CD14-positive monocyte (primary cell): ENCODE measurements at regions not wholly inside any gene's neighbourhood (a gene's known extent, or its start where the extent isn't known, plus 50 kb on each side); places are given as distances from the start of the nearest gene placed in this dataset.

ENCODE experiments used
- DNase-seq, 3 donors: peaks; one replicate each; pipeline ENCODE4 v3.0.0-alpha.2; 2011 to 2022
- H2AFZ ChIP-seq: 2 replicates; pipeline ENCODE4 v1.6.0; 2012; ENCODE audit warnings: mild to moderate bottlenecking, low read depth, low read length, inconsistent platforms; ENCODE audit not compliant: insufficient read depth, poor library complexity, severe bottlenecking
- H3K27ac ChIP-seq, 2 donors: 1 replicate in 1 of 2; 2 replicates in 1 of 2; pipeline ENCODE4 v1.5.1; 2012 to 2013; ENCODE audit warnings: low read length in 2 of 2, control low read depth in 1 of 2, inconsistent platforms in 1 of 2, low read depth in 1 of 2, mild to moderate bottlenecking in 1 of 2
- H3K27me3 ChIP-seq, 2 donors: one replicate each; pipeline versions ENCODE4 v1.6.0 to v1.6.1; 2011 to 2013; ENCODE audit warnings: low read length in 2 of 2; ENCODE audit not compliant: control insufficient read depth in 2 of 2, insufficient read depth in 2 of 2
- H3K36me3 ChIP-seq, 2 donors: replicated peaks in 1 of 2; 1 replicate in 1 of 2; 2 replicates in 1 of 2; pipeline versions ENCODE4 v1.5.1 to v1.6.1; 2012 to 2013; ENCODE audit warnings: low read length in 2 of 2, control low read depth in 1 of 2, inconsistent platforms in 1 of 2, mild to moderate bottlenecking in 1 of 2; ENCODE audit not compliant: insufficient read depth in 2 of 2, control insufficient read depth in 1 of 2
- H3K4me1 ChIP-seq, 2 donors: 1 replicate in 1 of 2; 2 replicates in 1 of 2; pipeline versions ENCODE4 v1.5.1 to v1.6.1; 2012 to 2013; ENCODE audit warnings: low read length in 2 of 2, control low read depth in 1 of 2, inconsistent platforms in 1 of 2, mild to moderate bottlenecking in 1 of 2, moderate library complexity in 1 of 2; ENCODE audit not compliant: insufficient read depth in 2 of 2, control insufficient read depth in 1 of 2
- H3K4me2 ChIP-seq: replicated peaks from 2 replicates; pipeline ENCODE3; 2012; ENCODE audit warnings: low read length, moderate library complexity, mild to moderate bottlenecking; ENCODE audit not compliant: poor library complexity, severe bottlenecking; ENCODE audit errors: extremely low read depth
- H3K4me3 ChIP-seq, 3 experiments: fragments of 200-600 bp in 1 of 3; sonication (generic) in 1 of 3; replicated peaks in 1 of 3; 1 replicate in 2 of 3; 2 replicates in 1 of 3; pipeline ENCODE4 v1.5.1; 2011 to 2013; ENCODE audit warnings: low read length in 3 of 3, mild to moderate bottlenecking in 3 of 3, control low read depth in 2 of 3, low read depth in 2 of 3, inconsistent platforms in 1 of 3, moderate library complexity in 1 of 3
- H3K79me2 ChIP-seq: 2 replicates; pipeline ENCODE4 v1.6.0; 2012; ENCODE audit warnings: mild to moderate bottlenecking, control low read depth, inconsistent platforms, low read length, moderate library complexity; ENCODE audit not compliant: insufficient read depth
- H3K9ac ChIP-seq: 2 replicates; pipeline ENCODE4 v1.6.0; 2017; ENCODE audit warnings: low read length, mild to moderate bottlenecking; ENCODE audit not compliant: insufficient read depth, poor library complexity, severe bottlenecking
- H3K9me3 ChIP-seq, 2 donors: replicated peaks in 1 of 2; 1 replicate in 1 of 2; 2 replicates in 1 of 2; pipeline versions ENCODE4 v1.5.1 to v1.6.1; 2012 to 2013; ENCODE audit warnings: low read length in 2 of 2, control low read depth in 1 of 2; ENCODE audit not compliant: control insufficient read depth in 1 of 2, insufficient read depth in 1 of 2
- H4K20me1 ChIP-seq: 2 replicates; pipeline ENCODE4 v1.6.0; 2012; ENCODE audit warnings: mild to moderate bottlenecking, low read length, control low read depth, moderate library complexity; ENCODE audit not compliant: insufficient read depth
- H3K27ac Mint-ChIP-seq, 7 donors: one replicate each; pipeline ENCODE4 v1.8.0; 2020; ENCODE audit warnings: mild to moderate bottlenecking in 7 of 7, mixed read lengths in 7 of 7, moderate library complexity in 6 of 7, inconsistent platforms in 2 of 7
- H3K27me3 Mint-ChIP-seq, 3 donors: one replicate each; pipeline ENCODE4 v1.8.0; 2021 to 2022; ENCODE audit warnings: low read depth in 3 of 3, mild to moderate bottlenecking in 3 of 3, mixed read lengths in 3 of 3, moderate library complexity in 3 of 3, inconsistent platforms in 1 of 3
- H3K36me3 Mint-ChIP-seq, 2 donors: one replicate each; pipeline ENCODE4 v1.8.0; 2020; ENCODE audit warnings: mixed read lengths in 2 of 2, inconsistent platforms in 1 of 2, mild to moderate bottlenecking in 1 of 2
- H3K4me1 Mint-ChIP-seq: one replicate; pipeline ENCODE4 v1.8.0; 2020; ENCODE audit warnings: mild to moderate bottlenecking, mixed read lengths
- H3K4me3 Mint-ChIP-seq, 2 donors: one replicate each; pipeline ENCODE4 v1.8.0; 2020; ENCODE audit warnings: mild to moderate bottlenecking in 2 of 2, mixed read lengths in 2 of 2, moderate library complexity in 1 of 2
- H3K9me3 Mint-ChIP-seq, 7 donors: one replicate each; pipeline ENCODE4 v1.8.0; 2020 to 2022; ENCODE audit warnings: mixed read lengths in 7 of 7, mild to moderate bottlenecking in 6 of 7, moderate library complexity in 6 of 7, inconsistent platforms in 2 of 7
- CTCF ChIP-seq: fragments of 200-600 bp; IDR thresholded peaks from one replicate; pipeline ENCODE4 v1.8.0; 2022; ENCODE audit warnings: antibody characterized with exemption, mild to moderate bottlenecking
- WGBS: methylation state at CpG from one replicate; pipeline ENCODE4 v1.1.5; 2013; ENCODE audit warnings: missing lambda C conversion rate; ENCODE audit not compliant: insufficient coverage; 5-methylcytosine and 5-hydroxymethylcytosine counted together
- intact Hi-C, 2 donors: fragments of 100-400 bp; cut with micrococcal nuclease; formaldehyde crosslinking; loops; one replicate each; pipeline versions ENCODE4 v1.15.0 to v1.15.1; 2023

GRCh38 chr16:9308850-9309249, 217.4 kb downstream of the HAPSTR1 start:
- Mint-ChIP-seq H3K4me3 (no peak overlapping the region), H3K27ac (no peak overlapping the region), H3K27me3 (peaks cover 0 to 16% (median 13%) of the 10 kb centered on the region in 3 donors), H3K9me3 (peaks cover 0 to 3% (median 0%) of the 10 kb centered on the region in 7 donors), H3K36me3 (no peaks in the 10 kb centered on the region), H3K4me1 (peaks cover 21% of the 10 kb centered on the region)
- TF ChIP-seq CTCF, result no peak
- H3K36me3 ChIP-seq, result no peaks in the 10 kb centered on the region
- intact Hi-C loops, result no loop called here
- H3K27me3 ChIP-seq, result peaks cover 0 to 3% of the 10 kb centered on the region in 2 donors
- WGBS, result 97% methylated on average over 4 of the region's 6 CpGs
- no peak overlapping the region for H3K4me3 ChIP-seq
- no peaks in the 10 kb centered on the region for H3K79me2 ChIP-seq
- no peak for DNase-seq
- H3K9me3 ChIP-seq, result no peaks in the 10 kb centered on the region
- no peak overlapping the region for H3K9ac ChIP-seq
- no peak overlapping the region for H2AFZ ChIP-seq
- no peaks in the 10 kb centered on the region for H4K20me1 ChIP-seq
- H3K27ac ChIP-seq, result no peak overlapping the region
- no peaks in the 10 kb centered on the region for H3K4me1 ChIP-seq
- H3K4me2 ChIP-seq, result no peak overlapping the region

- Histone ChIP-seq H4K20me1 (no peaks in the 10 kb centered on the region), H2AFZ (no peak overlapping the region), H3K27me3 (peaks cover 0 to 3% of the 10 kb centered on the region in 2 donors), H3K36me3 (no peaks in the 10 kb centered on the region), H3K9ac (no peak overlapping the region), H3K4me3 (no peak overlapping the region), H3K4me1 (no peaks in the 10 kb centered on the region), H3K79me2 (no peaks in the 10 kb centered on the region), H3K9me3 (no peaks in the 10 kb centered on the region), H3K27ac (no peak overlapping the region), H3K4me2 (no peak overlapping the region)
- H3K27me3 Mint-ChIP-seq, result peaks cover 0 to 16% (median 13%) of the 10 kb centered on the region in 3 donors
- H3K27ac Mint-ChIP-seq, result no peak overlapping the region
- no peak overlapping the region for H3K4me3 Mint-ChIP-seq
- intact Hi-C loops, result no loop called here
- TF ChIP-seq CTCF, result no peak
- DNase-seq, result no peak
- 94% methylated on average over 2 of the region's 2 CpGs for WGBS
- H3K4me1 Mint-ChIP-seq, result peaks cover 12% of the 10 kb centered on the region
- H3K36me3 Mint-ChIP-seq, result no peaks in the 10 kb centered on the region
- peaks cover 0 to 2% (median 0%) of the 10 kb centered on the region in 7 donors for H3K9me3 Mint-ChIP-seq
Observed at GRCh38 chr16:9309844-9310243, 218.4 kb downstream of the HAPSTR1 start.
